H9 (cell line): ENCODE measurements at regions not wholly inside any gene's neighbourhood (a gene's known extent, or its start where the extent isn't known, plus 50 kb on each side); places are given as distances from the start of the nearest gene placed in this dataset.

Experiments
- DNase-seq: peaks from one replicate; pipeline ENCODE4 v3.0.0-alpha.2; 2017
- H2AFZ ChIP-seq: one replicate; pipeline ENCODE4 v1.6.1; 2013; ENCODE audit warnings: mild to moderate bottlenecking, low read length, control low read depth, moderate library complexity
- H2AK5ac ChIP-seq: 2 replicates; pipeline ENCODE4 v1.6.1; 2013; ENCODE audit warnings: low read length, control low read depth, mixed read lengths; ENCODE audit not compliant: insufficient read length
- H2BK120ac ChIP-seq: one replicate; pipeline ENCODE4 v1.6.1; 2013; ENCODE audit warnings: low read depth, mild to moderate bottlenecking, low read length, control low read depth, inconsistent platforms; ENCODE audit not compliant: poor library complexity, severe bottlenecking
- H2BK12ac ChIP-seq: 2 replicates; pipeline ENCODE4 v1.6.1; 2013; ENCODE audit warnings: low read length, control low read depth, mixed read lengths, low read depth; ENCODE audit not compliant: insufficient read length
- H2BK15ac ChIP-seq: 2 replicates; pipeline ENCODE4 v1.6.1; 2013; ENCODE audit warnings: low read depth, low read length, control low read depth
- H2BK20ac ChIP-seq: one replicate; pipeline ENCODE4 v1.6.1; 2013; ENCODE audit warnings: low read depth, mild to moderate bottlenecking, low read length, control low read depth, inconsistent platforms; ENCODE audit not compliant: poor library complexity, severe bottlenecking
- H2BK5ac ChIP-seq: 2 replicates; pipeline ENCODE4 v1.6.1; 2013; ENCODE audit warnings: low read length, control low read depth, mixed read lengths; ENCODE audit not compliant: insufficient read length
- H3K14ac ChIP-seq: 2 replicates; pipeline ENCODE4 v1.6.1; 2013; ENCODE audit warnings: low read length, control low read depth; ENCODE audit not compliant: insufficient read depth
- H3K18ac ChIP-seq: 2 replicates; pipeline ENCODE4 v1.6.1; 2013; ENCODE audit warnings: low read depth, mild to moderate bottlenecking, mixed read lengths, low read length, control low read depth; ENCODE audit not compliant: insufficient read length
- H3K23ac ChIP-seq: 2 replicates; pipeline ENCODE4 v1.6.1; 2013; ENCODE audit warnings: low read length, control low read depth, mixed read lengths, low read depth; ENCODE audit not compliant: insufficient read length
- H3K23me2 ChIP-seq: 2 replicates; pipeline ENCODE4 v1.6.1; 2013; ENCODE audit warnings: low read depth, mild to moderate bottlenecking, mixed read lengths, low read length, control low read depth; ENCODE audit not compliant: insufficient read length, poor library complexity, severe bottlenecking
- H3K27ac ChIP-seq: 2 replicates; pipeline ENCODE4 v1.5.1; 2013; ENCODE audit warnings: low read length, control low read depth, mixed read lengths, low read depth; ENCODE audit not compliant: insufficient read length
- H3K27me3 ChIP-seq: 2 replicates; pipeline ENCODE4 v1.6.1; 2013; ENCODE audit warnings: low read length, control low read depth, inconsistent platforms; ENCODE audit not compliant: insufficient read depth
- H3K4ac ChIP-seq: 2 replicates; pipeline ENCODE4 v1.6.1; 2013; ENCODE audit warnings: low read depth, mild to moderate bottlenecking, control low read depth, inconsistent platforms, low read length, moderate library complexity
- H3K4me1 ChIP-seq: 2 replicates; pipeline ENCODE4 v1.6.1; 2013; ENCODE audit warnings: low read length, control low read depth, inconsistent platforms; ENCODE audit not compliant: insufficient read depth
- H3K4me2 ChIP-seq: 2 replicates; pipeline ENCODE4 v1.6.1; 2013; ENCODE audit warnings: low read length, control low read depth, mixed read lengths; ENCODE audit not compliant: insufficient read length, insufficient read depth
- H3K56ac ChIP-seq: 2 replicates; pipeline ENCODE4 v1.6.1; 2013; ENCODE audit warnings: low read depth, mild to moderate bottlenecking, mixed read lengths, low read length, control low read depth; ENCODE audit not compliant: insufficient read length
- H3K79me1 ChIP-seq: 2 replicates; pipeline ENCODE4 v1.6.1; 2013; ENCODE audit warnings: low read depth, mild to moderate bottlenecking, moderate library complexity, low read length, control low read depth, inconsistent platforms; ENCODE audit not compliant: insufficient read depth, poor library complexity, severe bottlenecking
- H3K79me2 ChIP-seq: 2 replicates; pipeline ENCODE4 v1.6.1; 2013; ENCODE audit warnings: low read length, control low read depth, inconsistent platforms; ENCODE audit not compliant: insufficient read depth
- H3K9ac ChIP-seq: 2 replicates; pipeline ENCODE4 v1.6.1; 2013; ENCODE audit warnings: low read length, control low read depth, mixed read lengths; ENCODE audit not compliant: insufficient read length; ENCODE audit errors: extremely low read depth
- H3K9me3 ChIP-seq: one replicate; pipeline ENCODE4 v1.6.1; 2013; ENCODE audit warnings: low read depth, low read length, inconsistent platforms; ENCODE audit not compliant: control insufficient read depth
- H3T11ph ChIP-seq: one replicate; pipeline ENCODE4 v1.6.1; 2013; ENCODE audit warnings: mild to moderate bottlenecking, low read length, control low read depth, inconsistent platforms
- H4K20me1 ChIP-seq: one replicate; pipeline ENCODE4 v1.6.1; 2013; ENCODE audit not compliant: control insufficient read depth, insufficient read length, insufficient read depth
- H4K5ac ChIP-seq: 2 replicates; pipeline ENCODE4 v1.6.1; 2013; ENCODE audit warnings: low read depth, mild to moderate bottlenecking, mixed read lengths, low read length, control low read depth; ENCODE audit not compliant: insufficient read length
- H4K8ac ChIP-seq: replicated peaks from 2 replicates; pipeline ENCODE4 v1.6.1; 2013; ENCODE audit warnings: low read length, control low read depth, mixed read lengths, low read depth; ENCODE audit not compliant: insufficient read length
- H4K91ac ChIP-seq: 2 replicates; pipeline ENCODE4 v1.6.1; 2013; ENCODE audit warnings: low read depth, mild to moderate bottlenecking, moderate library complexity, mixed read lengths, low read length, control low read depth; ENCODE audit not compliant: insufficient read length
- H3K27ac Mint-ChIP-seq, 3 experiments: 2 replicates in 2 of 3; 3 replicates in 1 of 3; pipeline ENCODE4 v1.8.0; 2020 to 2021; ENCODE audit warnings: mixed read lengths in 3 of 3, mild to moderate bottlenecking in 1 of 3, moderate library complexity in 1 of 3
- H3K27me3 Mint-ChIP-seq: 2 replicates; pipeline ENCODE4 v1.8.0; 2021; ENCODE audit warnings: low read depth, mild to moderate bottlenecking, moderate library complexity, mixed read lengths
- H3K36me3 Mint-ChIP-seq, 3 experiments: 2 replicates in 2 of 3; 3 replicates in 1 of 3; pipeline ENCODE4 v1.8.0; 2020 to 2021; ENCODE audit warnings: low read depth in 3 of 3, mixed read lengths in 3 of 3; ENCODE audit not compliant: insufficient read depth in 1 of 3
- H3K4me1 Mint-ChIP-seq, 2 experiments: 2 replicates each; pipeline ENCODE4 v1.8.0; 2020; ENCODE audit warnings: mixed read lengths in 2 of 2
- H3K4me3 Mint-ChIP-seq, 2 experiments: 2 replicates in 1 of 2; 3 replicates in 1 of 2; pipeline ENCODE4 v1.8.0; 2020 to 2021; ENCODE audit warnings: mild to moderate bottlenecking in 2 of 2, mixed read lengths in 2 of 2, moderate library complexity in 1 of 2
- H3K9me3 Mint-ChIP-seq, 2 experiments: 2 replicates in 1 of 2; 3 replicates in 1 of 2; pipeline ENCODE4 v1.8.0; 2020; ENCODE audit warnings: mild to moderate bottlenecking in 2 of 2, mixed read lengths in 2 of 2, moderate library complexity in 1 of 2
- WGBS: extraction: QIAGEN DNeasy Blood & Tissue Kit; methylation state at CpG from one replicate; pipeline ENCODE4 v1.1.7; 2013; ENCODE audit warnings: missing lambda C conversion rate, low lambda C conversion rate, mixed read lengths; ENCODE audit not compliant: insufficient read length; ENCODE audit errors: extremely low coverage; 5-methylcytosine and 5-hydroxymethylcytosine counted together
- TF ChIP-seq, protein P1 (sequence below): fragments of 200-600 bp; sonication (generic); conservative IDR thresholded peaks from 3 replicates; pipeline ENCODE4 v1.8.0; 2021; ENCODE audit warnings: antibody characterized with exemption, mild to moderate bottlenecking

DNA sequence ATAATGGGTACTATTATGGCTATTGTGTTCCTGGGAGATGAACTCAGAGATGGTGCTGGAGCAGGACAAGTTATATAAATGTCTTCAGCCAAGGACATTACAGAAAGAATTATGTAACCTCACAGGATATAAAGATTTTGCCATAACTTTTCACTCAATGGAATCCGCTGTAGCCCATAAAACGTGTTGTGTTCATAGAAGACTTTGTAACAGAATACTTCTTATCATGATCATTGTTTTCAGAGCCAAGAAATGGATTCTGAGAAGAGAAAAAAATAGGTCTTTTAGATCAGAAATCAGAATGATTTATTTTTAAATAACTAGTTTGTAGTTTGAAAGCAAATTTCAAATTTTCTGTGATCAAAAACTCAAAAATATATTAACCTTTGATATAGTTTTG is 441.0 kb upstream of the TENM3 start:
- Histone ChIP-seq H3K9me3 (no peaks in the 10 kb centered on the region), H3K4me1 (no peaks in the 10 kb centered on the region), H3T11ph (no peak overlapping the region), H2AK5ac (no peak overlapping the region), H4K20me1 (no peaks in the 10 kb centered on the region), H3K27ac (no peak overlapping the region), H4K5ac (no peak overlapping the region), H3K79me2 (no peaks in the 10 kb centered on the region), H4K91ac (no peak overlapping the region), H2AFZ (no peak overlapping the region), H2BK15ac (no peak overlapping the region), H2BK5ac (no peak overlapping the region), H3K4me2 (no peak overlapping the region), H3K23me2 (peaks cover 3% of the 10 kb centered on the region), H3K14ac (no peak overlapping the region), H2BK20ac (no peak overlapping the region), H3K23ac (no peak overlapping the region), H3K4ac (no peak overlapping the region), H3K56ac (no peak overlapping the region), H3K79me1 (no peaks in the 10 kb centered on the region), H2BK12ac (no peak overlapping the region), H4K8ac (no peak overlapping the region), H3K27me3 (no peaks in the 10 kb centered on the region), H3K18ac (no peak overlapping the region), H2BK120ac (no peak overlapping the region), H3K9ac (no peak overlapping the region)
- TF ChIP-seq, protein P1, sequence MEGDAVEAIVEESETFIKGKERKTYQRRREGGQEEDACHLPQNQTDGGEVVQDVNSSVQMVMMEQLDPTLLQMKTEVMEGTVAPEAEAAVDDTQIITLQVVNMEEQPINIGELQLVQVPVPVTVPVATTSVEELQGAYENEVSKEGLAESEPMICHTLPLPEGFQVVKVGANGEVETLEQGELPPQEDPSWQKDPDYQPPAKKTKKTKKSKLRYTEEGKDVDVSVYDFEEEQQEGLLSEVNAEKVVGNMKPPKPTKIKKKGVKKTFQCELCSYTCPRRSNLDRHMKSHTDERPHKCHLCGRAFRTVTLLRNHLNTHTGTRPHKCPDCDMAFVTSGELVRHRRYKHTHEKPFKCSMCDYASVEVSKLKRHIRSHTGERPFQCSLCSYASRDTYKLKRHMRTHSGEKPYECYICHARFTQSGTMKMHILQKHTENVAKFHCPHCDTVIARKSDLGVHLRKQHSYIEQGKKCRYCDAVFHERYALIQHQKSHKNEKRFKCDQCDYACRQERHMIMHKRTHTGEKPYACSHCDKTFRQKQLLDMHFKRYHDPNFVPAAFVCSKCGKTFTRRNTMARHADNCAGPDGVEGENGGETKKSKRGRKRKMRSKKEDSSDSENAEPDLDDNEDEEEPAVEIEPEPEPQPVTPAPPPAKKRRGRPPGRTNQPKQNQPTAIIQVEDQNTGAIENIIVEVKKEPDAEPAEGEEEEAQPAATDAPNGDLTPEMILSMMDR: no peak
- WGBS: no CpG with 5 or more reads among the region's 2 CpGs
- DNase-seq: no peak
- Mint-ChIP-seq H3K4me3 (no peak overlapping the region), H3K36me3 (no peaks in the 10 kb centered on the region), H3K9me3 (no peaks in the 10 kb centered on the region), H3K27ac (no peak overlapping the region), H3K4me1 (peaks cover 5% of the 10 kb centered on the region in 2 experiments; a peak in 2 of 4 replicates), H3K27me3 (no peaks in the 10 kb centered on the region)
